ENCODE measurements at regions not wholly inside any gene's neighbourhood (a gene's known extent, or its start where the extent isn't known, plus 50 kb on each side); places are given as distances from the start of the nearest gene placed in this dataset.

DNA sequence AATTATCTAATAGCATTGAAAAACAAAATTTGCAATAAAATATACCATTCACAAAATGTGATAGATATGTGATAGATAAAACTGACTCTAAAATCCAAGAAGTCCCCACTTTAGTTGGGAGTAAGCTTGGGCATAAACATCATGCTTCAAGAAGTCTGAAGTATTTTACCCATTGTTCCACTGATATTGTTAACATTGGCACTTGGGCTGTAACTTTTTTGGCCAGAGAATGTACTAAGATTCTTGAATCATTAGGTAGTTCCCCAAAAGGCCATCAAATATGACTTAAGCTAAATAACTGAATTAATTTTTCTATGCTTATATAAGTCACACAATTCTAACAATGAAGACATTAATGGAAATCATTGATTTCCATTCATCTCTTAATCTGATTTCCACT, 413.6 kb downstream of the CDH2 start:
- TF ChIP-seq EZH2 (IDR thresholded peaks at IDR 0.05; ENCODE audit: insufficient read depth, low read length): no peak
- TF ChIP-seq, protein P1, sequence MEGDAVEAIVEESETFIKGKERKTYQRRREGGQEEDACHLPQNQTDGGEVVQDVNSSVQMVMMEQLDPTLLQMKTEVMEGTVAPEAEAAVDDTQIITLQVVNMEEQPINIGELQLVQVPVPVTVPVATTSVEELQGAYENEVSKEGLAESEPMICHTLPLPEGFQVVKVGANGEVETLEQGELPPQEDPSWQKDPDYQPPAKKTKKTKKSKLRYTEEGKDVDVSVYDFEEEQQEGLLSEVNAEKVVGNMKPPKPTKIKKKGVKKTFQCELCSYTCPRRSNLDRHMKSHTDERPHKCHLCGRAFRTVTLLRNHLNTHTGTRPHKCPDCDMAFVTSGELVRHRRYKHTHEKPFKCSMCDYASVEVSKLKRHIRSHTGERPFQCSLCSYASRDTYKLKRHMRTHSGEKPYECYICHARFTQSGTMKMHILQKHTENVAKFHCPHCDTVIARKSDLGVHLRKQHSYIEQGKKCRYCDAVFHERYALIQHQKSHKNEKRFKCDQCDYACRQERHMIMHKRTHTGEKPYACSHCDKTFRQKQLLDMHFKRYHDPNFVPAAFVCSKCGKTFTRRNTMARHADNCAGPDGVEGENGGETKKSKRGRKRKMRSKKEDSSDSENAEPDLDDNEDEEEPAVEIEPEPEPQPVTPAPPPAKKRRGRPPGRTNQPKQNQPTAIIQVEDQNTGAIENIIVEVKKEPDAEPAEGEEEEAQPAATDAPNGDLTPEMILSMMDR (IDR thresholded peaks at IDR 0.05; ENCODE audit: insufficient read depth, low read depth, low read length): no peak
- no peaks in the 10 kb centered on the region for H3K27me3 Mint-ChIP-seq (ENCODE audit: low read depth, unreplicated experiment)
- no peaks in the 10 kb centered on the region for H3K4me1 ChIP-seq (ENCODE audit: insufficient read depth, low read length)
- H2AFZ ChIP-seq (ENCODE audit: low read depth, low read length): no peak overlapping the region
- no peaks in the 10 kb centered on the region for H3K9me3 ChIP-seq (ENCODE audit: insufficient read depth, low read depth, low read length)
- no peaks in the 10 kb centered on the region for H3K27me3 ChIP-seq (ENCODE audit: insufficient read depth, low read length)
- FAIRE-seq: no peak
- no peaks in the 10 kb centered on the region for H4K20me1 ChIP-seq (ENCODE audit: insufficient read depth, low read length)
- H3K9ac ChIP-seq (ENCODE audit: low read length): no peak overlapping the region
- no peak overlapping the region for H3K27ac Mint-ChIP-seq (ENCODE audit: unreplicated experiment)
- no peaks in the 10 kb centered on the region for H3K36me3 Mint-ChIP-seq (ENCODE audit: low read depth, unreplicated experiment)
- no peak overlapping the region for H3K4me3 ChIP-seq (ENCODE audit: insufficient read depth, low read depth, low read length)
- no peaks in the 10 kb centered on the region for H3K79me2 ChIP-seq (ENCODE audit: insufficient read depth, low read length)
- H3K4me2 ChIP-seq (ENCODE audit: low read length): no peak overlapping the region
- H3K9me3 Mint-ChIP-seq (ENCODE audit: unreplicated experiment): peaks cover 3% of the 10 kb centered on the region
- no peaks in the 10 kb centered on the region for H3K36me3 ChIP-seq (ENCODE audit: insufficient read depth, low read length)
- no peak overlapping the region for H3K4me3 Mint-ChIP-seq (ENCODE audit: unreplicated experiment)
- H3K4me1 Mint-ChIP-seq (ENCODE audit: low read depth, unreplicated experiment): peaks cover 11% of the 10 kb centered on the region
- peak; percentile 23 for DNase-seq (ENCODE audit: low read depth)
- H3K27ac ChIP-seq (ENCODE audit: low read depth, low read length): no peak overlapping the region

DNA sequence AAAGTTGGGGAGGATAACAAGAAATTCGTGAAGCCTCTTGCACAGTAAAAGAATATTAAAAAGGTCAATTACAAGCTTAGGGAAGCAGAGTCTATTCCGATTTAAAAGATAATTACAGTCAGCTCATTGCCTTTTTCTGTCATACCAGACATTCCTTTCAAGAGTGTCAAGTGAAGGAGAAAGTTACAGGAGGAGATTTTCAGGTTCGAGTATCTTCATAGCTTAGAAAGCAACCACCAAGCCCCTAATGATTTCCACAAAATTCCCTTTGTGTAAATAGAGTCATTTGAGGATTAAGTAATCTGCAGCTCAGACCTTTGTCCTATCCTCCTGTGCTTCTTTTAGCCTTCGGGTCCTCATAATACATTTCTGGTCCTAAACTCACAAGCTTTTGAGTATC, 414.9 kb downstream of the CDH2 start:
- no peaks in the 10 kb centered on the region for H3K4me1 ChIP-seq (ENCODE audit: insufficient read depth, low read length)
- no peaks in the 10 kb centered on the region for H3K27me3 ChIP-seq (ENCODE audit: insufficient read depth, low read length)
- no peaks in the 10 kb centered on the region for H3K36me3 Mint-ChIP-seq (ENCODE audit: low read depth, unreplicated experiment)
- no peak overlapping the region for H3K9ac ChIP-seq (ENCODE audit: low read length)
- H4K20me1 ChIP-seq (ENCODE audit: insufficient read depth, low read length): no peaks in the 10 kb centered on the region
- no peaks in the 10 kb centered on the region for H3K27me3 Mint-ChIP-seq (ENCODE audit: low read depth, unreplicated experiment)
- H3K27ac ChIP-seq (ENCODE audit: low read depth, low read length): no peak overlapping the region
- H3K36me3 ChIP-seq (ENCODE audit: insufficient read depth, low read length): no peaks in the 10 kb centered on the region
- no peak overlapping the region for H3K4me3 Mint-ChIP-seq (ENCODE audit: unreplicated experiment)
- peaks cover 11% of the 10 kb centered on the region for H3K4me1 Mint-ChIP-seq (ENCODE audit: low read depth, unreplicated experiment)
- DNase-seq (ENCODE audit: low read depth) (peak; percentile 26), FAIRE-seq (no peak)
- H3K27ac Mint-ChIP-seq (ENCODE audit: unreplicated experiment): peak overlapping the region; percentile 49
- peaks cover under 1% of the 10 kb centered on the region for H3K9me3 Mint-ChIP-seq (ENCODE audit: unreplicated experiment)
- H3K9me3 ChIP-seq (ENCODE audit: insufficient read depth, low read depth, low read length): no peaks in the 10 kb centered on the region
- no peaks in the 10 kb centered on the region for H3K79me2 ChIP-seq (ENCODE audit: insufficient read depth, low read length)
- no peak overlapping the region for H3K4me3 ChIP-seq (ENCODE audit: insufficient read depth, low read depth, low read length)
- H2AFZ ChIP-seq (ENCODE audit: low read depth, low read length): no peak overlapping the region
- no peak overlapping the region for H3K4me2 ChIP-seq (ENCODE audit: low read length)
- TF ChIP-seq, protein P1 (IDR thresholded peaks at IDR 0.05; ENCODE audit: insufficient read depth, low read depth, low read length): no peak
- no peak for TF ChIP-seq EZH2 (IDR thresholded peaks at IDR 0.05; ENCODE audit: insufficient read depth, low read length)

- H3K79me2 ChIP-seq (ENCODE audit: insufficient read depth, low read length): no peaks in the 10 kb centered on the region
- no peak overlapping the region for H2AFZ ChIP-seq (ENCODE audit: low read depth, low read length)
- peaks cover 11% of the 10 kb centered on the region for H3K4me1 Mint-ChIP-seq (ENCODE audit: low read depth, unreplicated experiment)
- no peaks in the 10 kb centered on the region for H3K36me3 Mint-ChIP-seq (ENCODE audit: low read depth, unreplicated experiment)
- H3K4me1 ChIP-seq (ENCODE audit: insufficient read depth, low read length): no peaks in the 10 kb centered on the region
- no peaks in the 10 kb centered on the region for H3K9me3 ChIP-seq (ENCODE audit: insufficient read depth, low read depth, low read length)
- no peaks in the 10 kb centered on the region for H3K36me3 ChIP-seq (ENCODE audit: insufficient read depth, low read length)
- H3K4me2 ChIP-seq (ENCODE audit: low read length): no peak overlapping the region
- no peak for DNase-seq (ENCODE audit: low read depth)
- no peaks in the 10 kb centered on the region for H3K9me3 Mint-ChIP-seq (ENCODE audit: unreplicated experiment)
- H3K27me3 Mint-ChIP-seq (ENCODE audit: low read depth, unreplicated experiment): no peaks in the 10 kb centered on the region
- H3K4me3 ChIP-seq (ENCODE audit: insufficient read depth, low read depth, low read length): no peak overlapping the region
- no peaks in the 10 kb centered on the region for H3K27me3 ChIP-seq (ENCODE audit: insufficient read depth, low read length)
- H4K20me1 ChIP-seq (ENCODE audit: insufficient read depth, low read length): no peaks in the 10 kb centered on the region
- no peak for TF ChIP-seq EZH2 (IDR thresholded peaks at IDR 0.05; ENCODE audit: insufficient read depth, low read length)
- TF ChIP-seq, protein P1 (IDR thresholded peaks at IDR 0.05; ENCODE audit: insufficient read depth, low read depth, low read length): no peak
- H3K27ac ChIP-seq (ENCODE audit: low read depth, low read length): no peak overlapping the region
- FAIRE-seq: no peak
- H3K27ac Mint-ChIP-seq (ENCODE audit: unreplicated experiment): no peak overlapping the region
- H3K4me3 Mint-ChIP-seq (ENCODE audit: unreplicated experiment): no peak overlapping the region
- H3K9ac ChIP-seq (ENCODE audit: low read length): no peak overlapping the region
These were observed 424.0 kb downstream of the CDH2 start for GRCh38 chr18:27752944-27753343.

All from astrocyte (in vitro differentiated cells and primary cell).